GM21528 (cell line): ENCODE measurements at regions not wholly inside any gene's neighbourhood (a gene's known extent, or its start where the extent isn't known, plus 50 kb on each side); places are given as distances from the start of the nearest gene placed in this dataset.

Source experiments
- ATAC-seq: cut with Tn5 transposase; IDR thresholded peaks from one replicate; pipeline ENCODE4 v1.9.1; 2021; ENCODE audit warnings: mild to moderate bottlenecking, moderate library complexity; ENCODE audit not compliant: unreplicated experiment, low FRiP score

DNA sequence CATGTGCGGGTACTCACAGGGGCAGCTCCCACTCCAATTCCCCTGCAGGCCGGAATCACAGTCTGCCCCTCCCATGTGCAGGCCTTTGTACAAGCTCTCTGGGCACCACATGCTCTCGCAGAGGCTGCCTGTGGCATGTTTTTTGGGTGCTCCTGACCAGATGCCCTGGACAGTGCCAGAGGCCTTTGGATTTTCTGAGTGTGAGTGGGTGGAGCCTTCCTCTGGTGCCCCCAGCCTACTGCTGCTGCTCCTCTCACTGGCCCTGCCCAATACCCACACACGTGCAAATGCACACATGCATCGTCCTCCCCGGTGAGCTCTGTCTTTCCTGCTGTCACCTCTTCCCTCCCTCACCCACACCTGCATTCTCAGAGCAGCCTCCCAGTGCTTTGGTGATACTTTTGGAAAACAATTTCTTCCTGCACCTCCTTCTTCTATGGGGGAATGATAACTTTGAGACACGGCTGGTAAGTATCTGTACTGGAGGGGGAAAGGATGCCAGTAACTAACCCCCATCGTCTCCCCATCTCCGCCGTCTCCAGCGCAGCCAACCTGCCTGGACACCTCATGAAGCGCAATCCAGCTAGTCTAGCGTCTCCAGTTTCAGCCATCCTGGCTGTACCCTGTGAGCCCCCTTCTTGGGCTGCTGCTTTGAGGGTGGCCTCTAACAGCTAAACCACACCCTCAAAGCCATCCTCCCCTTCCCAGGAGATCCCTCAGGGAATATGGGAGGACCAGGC lies 229.4 kb upstream of the TOPAZ1 start:
- ATAC-seq = no peak

DNA sequence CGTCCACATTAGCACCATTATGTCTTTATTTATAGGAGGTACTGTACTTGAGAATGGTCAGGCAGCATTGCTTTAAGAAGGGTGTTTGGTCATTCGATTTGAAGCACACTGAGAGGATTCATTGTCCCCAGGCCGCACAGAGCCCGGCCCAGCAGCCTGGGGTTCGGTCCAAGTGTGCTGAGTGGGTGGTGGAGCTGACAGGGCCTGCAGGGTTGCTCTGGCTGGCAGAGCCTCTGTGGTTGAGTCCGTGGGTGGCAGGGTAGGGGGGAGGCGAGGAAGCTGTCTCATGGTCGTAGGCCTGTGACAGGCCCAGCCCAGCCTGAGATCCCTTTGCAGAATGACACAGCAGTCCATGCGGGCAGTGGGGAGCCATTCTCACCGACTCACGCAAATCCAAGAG lies 227.7 kb upstream of the TOPAZ1 start:
- no peak for ATAC-seq

DNA sequence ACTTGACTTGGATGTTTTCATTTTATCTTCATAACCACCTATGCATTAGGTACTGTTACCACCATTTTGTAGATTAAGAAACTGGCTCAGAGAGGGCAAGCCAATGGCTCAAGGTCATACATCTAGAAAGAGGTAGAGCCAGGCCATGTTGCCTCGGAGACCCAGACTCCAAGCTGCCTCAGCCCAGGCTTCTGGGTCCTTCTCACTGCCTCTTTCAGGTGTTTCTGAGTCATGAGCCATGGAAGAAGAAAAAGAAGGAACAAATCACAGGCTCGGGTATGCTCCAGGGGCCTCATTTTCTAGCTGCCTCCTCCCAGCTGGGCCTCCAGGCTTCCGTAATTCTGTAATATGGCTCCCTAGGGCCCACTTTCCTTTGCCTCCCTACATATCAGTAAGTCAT lies 226.5 kb upstream of the TOPAZ1 start:
- no peak for ATAC-seq

DNA sequence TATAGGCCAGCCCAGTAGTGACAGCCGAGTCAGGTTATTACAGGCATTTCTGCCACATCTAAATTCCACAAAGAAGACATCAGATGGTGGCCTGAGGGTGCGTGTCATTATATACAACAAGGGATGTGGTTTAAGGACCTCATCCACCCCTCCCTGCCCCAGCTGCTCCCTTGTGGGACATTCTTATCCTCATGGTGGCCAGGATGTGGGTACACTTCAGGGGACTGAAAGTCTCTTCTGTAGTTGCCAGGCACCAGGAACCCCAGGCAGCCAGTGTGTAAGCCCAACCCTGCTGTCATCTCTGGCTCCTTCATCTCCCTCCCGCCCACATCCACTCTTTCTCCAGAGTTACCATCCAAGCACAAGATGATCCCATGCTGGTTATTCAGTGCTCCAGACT lies 224.9 kb upstream of the TOPAZ1 start:
- no peak for ATAC-seq

DNA sequence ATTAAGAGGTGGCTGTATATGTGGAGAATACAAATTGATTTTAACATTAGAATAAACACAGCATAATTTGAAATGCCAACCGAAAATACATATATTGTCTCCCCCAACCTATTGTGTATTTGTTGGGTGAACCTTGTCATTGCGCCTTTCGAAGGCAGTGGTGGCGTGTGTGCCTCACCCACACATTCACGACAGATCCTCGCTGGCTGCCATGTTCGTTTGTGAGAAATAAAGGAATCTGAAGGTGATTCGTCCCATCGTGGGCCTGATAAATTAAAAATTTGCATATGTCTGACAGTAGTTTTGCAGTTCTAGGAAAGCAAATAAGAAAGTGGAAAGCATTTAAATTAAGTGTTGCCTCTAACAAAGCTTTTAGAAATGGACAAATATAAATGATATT lies 222.8 kb upstream of the TOPAZ1 start:
- ATAC-seq = no peak

DNA sequence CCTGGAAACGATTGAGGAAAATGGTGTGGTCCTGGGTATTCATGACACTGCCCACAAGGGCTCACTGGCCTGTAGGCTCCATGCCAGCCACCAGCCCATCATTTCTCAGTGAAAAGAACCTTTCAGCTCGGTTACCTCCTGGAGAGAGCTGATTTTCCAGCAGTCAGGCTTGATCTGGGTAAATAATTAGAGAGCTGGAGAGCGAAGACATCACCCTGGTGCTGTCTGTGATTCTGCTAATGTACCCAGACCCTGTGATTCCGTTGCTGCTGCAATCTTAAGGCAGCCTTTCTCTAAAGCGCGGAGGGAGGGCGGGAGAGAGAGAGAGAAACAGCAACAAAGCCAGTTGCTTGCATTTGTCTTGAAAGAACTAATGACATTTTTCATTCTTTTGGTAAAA lies 221.9 kb upstream of the TOPAZ1 start:
- ATAC-seq = no peak

DNA sequence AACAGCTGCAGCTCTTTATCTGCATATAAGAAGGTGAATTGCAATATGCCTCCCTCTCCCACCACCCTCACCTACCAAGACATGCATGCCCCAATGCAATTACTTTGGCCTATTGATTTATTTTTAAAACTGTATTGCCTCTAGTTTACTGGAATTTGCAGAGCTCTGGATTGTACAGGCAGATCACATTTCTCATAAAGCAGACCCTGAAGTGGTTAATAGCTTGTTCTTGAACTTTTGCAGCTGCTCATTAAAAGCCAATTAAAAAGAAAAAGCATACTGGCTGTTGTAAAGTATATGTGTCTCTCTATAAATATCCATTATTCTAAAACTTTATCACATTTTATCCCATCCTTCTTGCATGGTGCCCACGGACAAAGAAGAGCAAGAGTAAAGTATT lies 221.5 kb upstream of the TOPAZ1 start:
- no peak for ATAC-seq

DNA sequence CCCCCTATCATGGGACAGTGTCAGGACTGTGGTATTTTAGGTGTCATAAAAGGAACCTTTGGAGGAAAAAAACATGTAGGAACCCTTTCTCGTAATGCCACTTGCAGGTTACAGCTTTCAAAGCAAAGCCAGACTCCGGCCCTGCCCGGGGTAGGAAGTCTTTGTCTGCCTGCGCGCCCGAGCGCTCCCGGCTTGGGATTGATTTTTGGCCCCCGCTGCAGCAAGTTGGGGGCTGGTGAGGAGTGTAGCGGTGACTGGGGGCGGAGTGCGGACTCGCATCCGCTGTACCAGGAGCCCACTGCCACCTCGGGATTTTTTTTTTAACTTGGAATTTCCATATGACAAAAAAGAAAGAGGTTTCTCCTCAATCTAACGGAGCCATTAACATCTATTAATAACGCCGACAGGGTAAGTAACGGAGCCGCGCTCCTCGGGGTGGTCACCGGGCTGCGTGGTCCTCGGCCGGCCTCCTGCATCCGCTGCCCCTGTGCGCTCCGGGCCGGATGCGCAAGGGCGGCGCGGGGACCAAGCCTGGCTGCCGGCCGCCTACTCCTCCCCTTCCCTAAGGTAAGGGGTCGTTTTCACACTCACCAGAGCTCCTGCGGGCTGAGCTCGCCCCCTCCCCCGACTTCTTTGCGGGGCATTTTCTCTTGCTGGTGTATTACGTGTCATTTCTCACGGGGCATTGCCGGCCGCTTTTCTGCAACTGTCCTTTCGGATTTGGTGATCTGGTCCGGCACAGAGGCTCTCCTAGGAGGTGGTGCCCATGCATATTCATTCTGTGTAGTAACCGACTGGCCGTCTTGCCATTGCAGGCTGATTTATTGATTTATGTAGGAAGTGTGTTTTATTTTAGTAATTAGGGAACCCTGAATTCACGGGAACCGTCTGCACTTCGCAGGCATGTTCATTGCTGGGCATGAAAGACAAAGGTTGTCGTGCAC lies 219.8 kb upstream of the TOPAZ1 start:
- ATAC-seq = no peak

DNA sequence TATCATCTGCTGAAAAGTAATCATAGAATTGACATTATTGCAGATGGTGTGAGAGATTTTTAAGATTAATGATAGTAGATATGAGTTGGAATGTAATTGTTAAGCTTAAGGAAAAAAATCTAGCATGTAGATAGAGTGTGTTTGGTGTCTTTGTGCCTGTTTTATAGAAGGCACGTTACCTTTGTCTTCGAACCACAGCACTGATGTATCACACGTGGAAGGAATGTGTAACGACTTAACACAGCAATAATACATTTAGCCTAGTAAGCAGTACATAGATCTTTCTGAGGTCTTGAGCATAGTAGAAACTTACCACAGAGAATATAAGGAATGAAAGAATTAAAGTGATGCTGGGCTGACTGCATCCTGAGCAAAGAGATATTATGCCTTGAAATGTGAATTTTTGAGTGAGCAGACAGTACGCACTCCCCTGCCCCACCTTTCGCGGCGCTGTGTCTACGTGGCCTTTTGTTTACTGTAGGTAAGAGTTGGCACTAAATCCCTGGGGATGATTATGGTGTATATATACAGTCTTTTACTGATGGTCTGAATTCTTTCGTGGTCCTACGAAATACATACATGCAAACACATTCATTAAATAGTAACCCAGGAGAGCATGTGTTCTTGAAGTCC lies 217.6 kb upstream of the TOPAZ1 start:
- no peak for ATAC-seq

DNA sequence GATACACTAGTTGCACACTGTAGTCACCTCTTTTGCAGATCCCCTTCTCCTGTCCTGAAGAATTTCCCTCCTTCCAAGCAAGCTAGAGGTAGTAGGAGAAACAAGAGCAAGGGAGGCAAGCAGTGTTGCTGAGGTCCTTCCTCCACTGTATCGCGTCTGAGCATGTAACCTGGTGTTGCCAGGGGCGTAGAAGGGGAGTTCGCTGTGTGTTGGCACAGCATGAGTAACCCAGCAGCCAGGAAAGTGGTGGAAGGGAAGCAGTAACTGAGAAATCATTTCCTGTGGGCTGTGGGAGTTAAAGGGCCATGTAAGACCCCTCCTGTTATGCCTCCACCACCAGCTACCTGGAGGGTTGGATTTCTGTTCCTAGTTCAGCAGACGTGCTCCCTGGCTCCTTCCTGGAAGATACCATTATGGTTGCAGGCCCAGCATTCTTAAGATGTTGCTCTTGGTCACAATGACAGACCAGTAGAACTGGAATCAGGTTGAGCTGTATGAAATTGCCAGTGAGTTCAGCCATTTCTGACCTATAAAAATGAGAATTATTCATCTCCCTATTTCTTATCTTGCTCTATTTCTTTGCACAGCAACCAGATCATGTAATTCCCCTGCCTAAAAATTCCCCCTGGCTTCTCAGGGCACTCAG lies 215.3 kb upstream of the TOPAZ1 start:
- no peak for ATAC-seq

DNA sequence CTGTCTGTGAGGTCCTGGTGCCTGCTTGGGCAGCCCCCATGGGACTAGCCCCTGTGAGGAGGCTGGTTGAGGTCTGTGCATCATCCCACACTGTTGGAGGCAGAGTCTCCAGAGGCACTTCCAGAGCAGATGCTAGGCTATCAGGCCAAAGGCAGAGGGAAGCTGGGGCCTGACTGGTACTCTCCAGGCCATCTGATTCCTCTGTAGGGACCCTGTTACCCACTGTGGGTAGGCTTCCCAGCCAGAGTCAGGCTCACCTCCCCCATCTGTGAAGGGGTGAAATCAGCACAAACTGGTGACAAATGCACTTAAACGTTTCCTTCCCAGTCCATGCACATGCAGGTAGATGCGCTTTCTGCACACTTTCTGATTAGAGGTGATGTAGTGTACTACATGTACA lies 212.6 kb upstream of the TOPAZ1 start:
- ATAC-seq = no peak

DNA sequence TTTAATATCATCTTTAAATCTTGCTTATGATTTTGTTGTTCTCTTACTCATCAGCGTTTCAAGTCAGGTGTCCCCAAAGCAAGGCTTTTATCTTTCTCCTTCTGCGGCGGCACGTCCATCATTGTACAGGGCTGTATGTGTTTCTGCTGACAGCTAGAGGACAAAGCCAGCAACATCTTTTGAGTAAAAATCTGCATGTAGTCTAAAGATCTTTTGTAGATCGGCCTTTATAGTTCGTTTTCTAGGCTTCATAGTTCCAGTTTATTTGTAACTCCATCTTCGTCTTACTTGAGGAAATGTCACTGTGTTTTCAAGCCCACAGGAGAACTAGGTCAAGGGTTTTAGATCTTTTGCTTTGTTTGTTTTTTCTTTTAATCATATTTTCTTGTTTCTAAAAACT lies 211.4 kb upstream of the TOPAZ1 start:
- ATAC-seq = no peak

DNA sequence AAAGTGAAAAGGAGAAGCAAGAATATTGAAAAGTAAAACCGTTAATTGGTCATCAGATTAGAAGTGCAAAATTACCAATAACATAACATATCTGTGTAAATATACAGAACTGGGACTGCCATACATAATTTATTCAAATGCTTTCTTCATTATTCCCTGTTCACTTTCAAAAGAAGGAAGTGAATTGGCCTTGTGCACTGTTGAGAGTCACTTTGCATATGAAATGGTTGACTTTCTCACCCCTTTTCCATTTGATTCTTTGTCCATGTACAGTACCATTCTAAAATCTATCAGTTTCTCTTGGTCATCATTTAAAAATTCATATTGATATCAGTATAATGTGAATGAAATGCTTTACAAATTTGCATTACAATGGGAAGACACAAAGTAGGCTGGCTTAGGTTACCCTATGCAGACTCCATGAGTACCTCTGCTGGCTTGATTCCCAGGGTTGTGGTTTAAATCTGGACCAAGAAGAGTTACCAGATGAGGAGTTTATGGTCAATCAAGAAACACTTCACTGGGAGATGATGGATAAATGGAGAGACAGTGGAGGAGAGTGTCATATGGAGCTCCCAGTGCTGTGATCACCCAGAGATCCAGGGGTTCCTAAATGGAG lies 210.9 kb upstream of the TOPAZ1 start:
- no peak for ATAC-seq

DNA sequence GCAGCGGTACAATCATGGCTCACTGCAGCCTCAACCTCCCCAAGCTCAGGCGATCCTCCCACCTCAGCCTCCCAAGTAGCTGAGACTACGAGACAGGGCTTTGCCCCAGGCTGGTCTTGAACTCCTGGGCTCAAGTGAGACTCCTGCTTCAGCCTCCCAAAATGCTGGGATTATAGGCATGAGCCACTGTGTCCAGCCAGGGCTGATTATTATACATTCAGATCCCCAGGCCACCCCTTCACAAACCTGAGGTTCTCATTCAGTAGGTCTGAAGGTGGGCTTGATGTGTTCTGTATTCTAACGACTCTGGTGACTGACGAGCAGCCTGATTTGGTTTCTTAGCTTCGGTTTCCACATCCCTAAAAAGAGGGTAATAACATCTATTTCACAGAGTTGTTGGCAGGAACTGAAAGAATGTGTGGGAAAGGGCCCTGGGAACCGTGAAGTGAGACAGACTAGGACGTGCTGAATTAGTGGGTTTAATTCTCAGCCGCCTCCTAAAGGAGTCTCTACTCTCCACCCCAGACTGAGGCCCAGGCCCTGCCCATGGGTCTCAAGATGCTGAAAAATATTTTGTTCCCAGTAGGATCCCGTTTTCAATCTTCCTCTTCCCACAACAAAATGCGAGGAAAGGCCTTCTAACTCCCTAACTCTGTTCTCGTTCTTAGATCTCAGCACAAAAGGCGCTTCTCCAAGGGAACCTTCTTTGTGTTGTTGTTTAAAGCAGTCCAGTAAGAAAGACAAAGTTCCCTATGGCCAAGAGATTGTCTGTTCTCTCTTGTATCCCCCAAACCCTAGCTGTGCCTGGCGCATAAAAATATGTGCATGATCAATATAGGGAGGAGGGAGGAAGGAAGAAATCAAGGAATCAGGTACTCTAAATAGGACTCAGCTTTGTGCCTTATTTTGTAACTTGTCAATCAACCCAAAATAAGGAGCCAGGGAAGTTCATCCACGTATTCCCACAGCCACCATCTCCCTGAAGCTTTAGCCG lies 210.0 kb upstream of the TOPAZ1 start:
- no peak for ATAC-seq

DNA sequence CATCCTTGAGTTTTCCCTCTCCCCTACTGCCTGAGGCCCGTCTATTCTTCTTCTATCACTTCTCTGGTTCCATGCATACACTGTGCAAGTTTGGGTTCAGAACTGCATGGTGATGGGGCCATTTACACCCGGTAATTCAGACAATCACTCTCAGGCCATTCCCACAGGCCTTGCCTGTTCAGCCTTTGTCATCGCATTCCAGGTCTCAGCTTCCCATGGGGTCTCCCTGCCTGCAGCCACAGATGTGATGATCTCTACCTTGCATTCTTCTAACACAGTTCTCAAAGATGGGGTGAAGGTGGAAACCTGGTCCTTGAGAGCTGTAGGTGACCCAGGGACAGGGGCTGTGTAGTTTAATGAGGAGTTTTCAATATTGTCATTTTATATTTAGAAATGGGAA lies 209.2 kb upstream of the TOPAZ1 start:
- ATAC-seq = no peak

DNA sequence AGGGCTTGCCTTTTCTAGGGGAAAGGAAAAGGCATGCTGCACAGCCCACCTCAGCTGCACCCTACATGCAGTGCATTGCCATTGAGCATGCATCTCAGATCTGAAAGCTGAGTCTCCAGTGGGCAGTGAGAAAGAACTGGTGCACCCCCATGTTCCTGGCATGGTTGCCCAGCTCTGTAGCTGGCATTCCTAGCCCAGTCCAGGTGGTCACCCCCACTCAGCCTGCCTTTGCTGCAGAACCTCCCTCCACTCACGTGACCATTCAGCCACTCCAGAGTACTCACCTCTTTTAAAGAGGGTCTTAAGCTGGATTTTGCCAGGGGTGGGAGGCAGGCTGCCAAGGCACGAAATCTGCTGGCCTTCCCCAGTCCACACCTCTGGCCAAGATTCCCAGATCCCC lies 208.6 kb upstream of the TOPAZ1 start:
- no peak for ATAC-seq

DNA sequence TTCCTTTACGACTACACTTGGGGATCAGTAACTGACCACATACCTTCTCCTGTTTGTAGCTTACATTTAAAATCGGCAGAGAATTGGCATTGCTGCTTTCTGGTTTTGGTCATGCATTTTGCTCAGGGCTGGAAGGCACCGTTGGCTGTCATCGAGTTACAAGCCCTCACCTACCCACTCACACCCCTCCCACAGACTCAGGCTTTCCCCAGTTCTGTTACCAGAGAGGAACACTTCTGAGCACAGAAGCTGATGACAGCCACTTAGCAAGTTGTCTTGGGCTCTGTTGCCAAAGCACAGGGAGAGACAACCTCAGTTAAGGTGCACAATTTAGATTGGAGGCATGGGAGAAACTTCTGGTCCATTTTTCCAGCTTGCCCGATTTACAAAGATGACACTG lies 204.8 kb upstream of the TOPAZ1 start:
- no peak for ATAC-seq

DNA sequence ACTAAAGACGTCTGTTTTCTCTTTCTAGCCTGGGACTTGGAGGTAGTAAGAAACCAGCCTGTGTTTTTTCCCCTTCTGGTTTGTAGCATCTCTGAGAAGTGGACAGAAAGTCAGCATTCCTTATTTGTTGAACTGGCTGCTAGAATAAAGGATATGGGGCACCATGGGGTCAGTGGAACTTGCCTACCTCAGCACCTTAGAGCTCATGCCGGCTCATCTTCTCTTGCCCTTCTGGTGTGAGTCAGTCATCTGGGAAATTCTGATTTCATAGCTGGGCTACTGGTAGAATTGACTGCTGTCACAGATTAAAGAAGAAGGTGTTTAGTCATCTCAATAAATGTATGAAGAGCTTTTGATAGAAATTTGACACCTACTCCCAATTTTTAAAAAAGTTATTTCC lies 202.7 kb upstream of the TOPAZ1 start:
- no peak for ATAC-seq

DNA sequence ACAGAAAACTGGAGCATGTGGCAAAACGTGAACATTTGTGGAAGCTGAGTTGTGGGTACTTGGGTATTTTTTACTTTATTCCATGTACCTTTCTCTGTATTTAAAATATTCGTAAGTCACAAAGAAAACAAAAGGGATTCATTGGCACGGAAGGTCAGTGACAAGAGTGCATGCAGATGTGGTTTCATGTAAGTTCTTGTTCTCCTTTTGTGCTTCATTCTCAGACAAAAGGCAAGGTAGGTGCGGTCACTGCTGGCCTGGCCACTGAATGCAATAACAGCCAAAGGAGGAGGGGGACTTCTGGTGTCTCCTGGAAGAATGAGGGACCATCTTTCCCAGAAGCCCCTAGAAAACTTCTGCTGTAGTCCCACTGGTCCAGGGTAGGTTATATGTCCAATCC lies 200.0 kb upstream of the TOPAZ1 start:
- ATAC-seq = no peak
